SK-N-MC (cell line): ENCODE measurements at regions not wholly inside any gene's neighbourhood (a gene's known extent, or its start where the extent isn't known, plus 50 kb on each side); places are given as distances from the start of the nearest gene placed in this dataset.

Experiments
- EZH2 ChIP-seq: fragments of 200-600 bp; sonication (generic); IDR thresholded peaks from one replicate; pipeline ENCODE4 v1.6.1; 2017; ENCODE audit warnings: antibody characterized with exemption
- POLR2AphosphoS5 ChIP-seq: IDR thresholded peaks from 2 replicates; pipeline ENCODE4 v1.6.1; 2012; ENCODE audit warnings: mild to moderate bottlenecking, low read depth, low read length, borderline replicate concordance

GRCh38 chr2:100767810-100768806, 51.8 kb upstream of the NPAS2 start:
- TF ChIP-seq EZH2 (no peak), POLR2AphosphoS5 (no peak)
